HFFc6 (cell line): ENCODE measurements at regions not wholly inside any gene's neighbourhood (a gene's known extent, or its start where the extent isn't known, plus 50 kb on each side); places are given as distances from the start of the nearest gene placed in this dataset.
"Not testable (repeated sequence)": the region's sequence is repeated elsewhere in the genome, so short reads cannot be mapped to it uniquely, and the experiment has no call there.

ENCODE experiments used
- DNase-seq: peaks from one replicate; pipeline ENCODE4 v3.0.0-alpha.2; 2018
- H3K27ac Mint-ChIP-seq: 2 replicates; pipeline ENCODE4 v1.8.0; 2020; ENCODE audit warnings: mild to moderate bottlenecking, mixed read lengths
- H3K27me3 Mint-ChIP-seq: 2 replicates; pipeline ENCODE4 v1.8.0; 2021; ENCODE audit warnings: mild to moderate bottlenecking, moderate library complexity, mixed read lengths; ENCODE audit not compliant: insufficient read depth
- H3K36me3 Mint-ChIP-seq: 2 replicates; pipeline ENCODE4 v1.8.0; 2021; ENCODE audit warnings: low read depth, mixed read lengths
- H3K4me1 Mint-ChIP-seq: 2 replicates; pipeline ENCODE4 v1.8.0; 2020; ENCODE audit warnings: low read depth, mixed read lengths
- H3K4me3 Mint-ChIP-seq: 2 replicates; pipeline ENCODE4 v1.8.0; 2020; ENCODE audit warnings: mild to moderate bottlenecking, moderate library complexity, mixed read lengths
- H3K9me3 Mint-ChIP-seq: 2 replicates; pipeline ENCODE4 v1.8.0; 2020; ENCODE audit warnings: mild to moderate bottlenecking, mixed read lengths
- TF ChIP-seq, protein P1 (sequence below): fragments of 200-600 bp; sonication (generic); IDR thresholded peaks from 2 replicates; pipeline ENCODE4 v1.5.0; 2021; ENCODE audit warnings: antibody characterized with exemption, mild to moderate bottlenecking

DNA sequence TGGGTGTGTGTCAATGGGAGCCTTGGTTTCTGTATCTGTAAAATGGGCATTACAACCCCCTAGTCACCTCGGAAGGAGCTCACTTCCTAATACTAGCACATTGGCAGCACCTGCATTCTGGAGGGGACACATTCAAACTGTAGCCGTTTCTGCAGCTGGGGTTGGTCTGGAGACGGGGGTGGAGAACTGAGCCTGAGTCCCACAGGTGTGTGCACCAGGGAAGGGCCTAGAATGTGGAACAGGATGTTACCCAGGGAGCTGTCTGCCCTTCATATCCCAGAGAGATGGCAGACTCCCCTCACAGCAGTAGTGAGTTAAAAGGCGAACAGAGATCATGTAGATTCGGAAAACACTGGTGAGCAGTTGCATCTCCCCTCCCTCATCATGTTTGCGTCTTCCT is 272.8 kb upstream of the ZNF32 start:
- Mint-ChIP-seq H3K9me3 (peaks cover 4% of the 10 kb centered on the region; the same call in 1 of the 2 replicates), H3K27me3 (peaks cover 2% of the 10 kb centered on the region; the same call in 1 of the 2 replicates), H3K36me3 (no peaks in the 10 kb centered on the region; the same call in 1 of the 2 replicates), H3K27ac (no peak overlapping the region), H3K4me3 (no peak overlapping the region), H3K4me1 (0 out of 2 replicates have a peak, but pooled peaks cover 2% of the 10 kb centered on the region)
- no peak for DNase-seq
- TF ChIP-seq, protein P1, sequence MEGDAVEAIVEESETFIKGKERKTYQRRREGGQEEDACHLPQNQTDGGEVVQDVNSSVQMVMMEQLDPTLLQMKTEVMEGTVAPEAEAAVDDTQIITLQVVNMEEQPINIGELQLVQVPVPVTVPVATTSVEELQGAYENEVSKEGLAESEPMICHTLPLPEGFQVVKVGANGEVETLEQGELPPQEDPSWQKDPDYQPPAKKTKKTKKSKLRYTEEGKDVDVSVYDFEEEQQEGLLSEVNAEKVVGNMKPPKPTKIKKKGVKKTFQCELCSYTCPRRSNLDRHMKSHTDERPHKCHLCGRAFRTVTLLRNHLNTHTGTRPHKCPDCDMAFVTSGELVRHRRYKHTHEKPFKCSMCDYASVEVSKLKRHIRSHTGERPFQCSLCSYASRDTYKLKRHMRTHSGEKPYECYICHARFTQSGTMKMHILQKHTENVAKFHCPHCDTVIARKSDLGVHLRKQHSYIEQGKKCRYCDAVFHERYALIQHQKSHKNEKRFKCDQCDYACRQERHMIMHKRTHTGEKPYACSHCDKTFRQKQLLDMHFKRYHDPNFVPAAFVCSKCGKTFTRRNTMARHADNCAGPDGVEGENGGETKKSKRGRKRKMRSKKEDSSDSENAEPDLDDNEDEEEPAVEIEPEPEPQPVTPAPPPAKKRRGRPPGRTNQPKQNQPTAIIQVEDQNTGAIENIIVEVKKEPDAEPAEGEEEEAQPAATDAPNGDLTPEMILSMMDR, result no peak

DNA sequence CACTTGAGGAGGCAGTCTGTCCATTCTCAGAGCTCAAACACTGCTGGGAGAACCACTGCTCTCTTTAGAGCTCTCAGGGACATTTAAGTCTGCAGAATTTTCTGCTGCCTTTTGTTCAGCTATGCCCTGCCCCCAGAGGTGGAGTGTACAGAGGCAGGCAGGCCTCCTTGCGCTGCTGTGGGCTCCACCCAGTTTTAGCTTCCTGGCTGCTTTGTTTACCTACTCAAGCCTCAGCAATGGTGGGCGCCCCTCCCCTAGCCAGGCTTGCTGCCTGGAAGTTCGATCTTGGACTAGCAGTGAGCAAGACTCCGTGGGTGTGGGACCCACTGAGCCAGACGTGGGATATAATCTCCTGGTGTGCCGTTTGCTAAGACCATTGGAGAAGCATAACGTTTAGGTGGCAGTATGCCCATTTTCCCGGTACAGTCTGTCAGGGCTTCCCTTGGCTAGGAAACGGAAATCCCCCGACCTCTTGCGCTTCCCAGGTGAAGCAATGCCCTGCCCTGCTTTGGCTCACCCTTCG is 271.6 kb upstream of the ZNF32 start:
- not testable (repeated sequence) for DNase-seq, H3K27me3 Mint-ChIP-seq, H3K36me3 Mint-ChIP-seq, H3K9me3 Mint-ChIP-seq, H3K4me1 Mint-ChIP-seq, H3K27ac Mint-ChIP-seq, H3K4me3 Mint-ChIP-seq

DNA sequence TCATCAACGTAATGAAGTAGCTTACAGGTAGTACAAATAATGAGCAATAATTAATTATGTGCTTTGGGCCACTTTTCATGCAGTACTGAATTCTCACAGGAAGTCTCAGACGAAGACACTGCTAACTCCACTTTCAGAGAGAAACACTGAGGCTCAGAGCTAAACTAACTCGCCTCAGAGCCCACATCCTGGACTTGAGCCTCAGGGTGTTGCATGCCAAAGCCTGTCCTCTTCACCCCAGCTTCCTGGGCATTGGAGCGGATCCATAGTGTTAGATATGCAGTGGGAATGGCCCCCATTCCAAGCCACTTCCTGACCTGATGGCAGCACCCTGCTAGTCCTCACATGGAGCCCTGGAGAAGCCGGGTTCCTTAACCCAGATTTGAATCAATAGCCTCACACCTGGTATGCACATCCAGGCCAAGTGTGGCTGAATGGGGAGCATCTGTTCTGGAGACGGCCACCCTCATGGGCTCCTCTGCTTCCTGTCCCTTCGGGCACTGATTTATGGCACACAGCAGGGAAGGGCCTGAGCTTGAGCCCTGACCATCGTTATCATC is 265.1 kb upstream of the ZNF32 start:
- Mint-ChIP-seq H3K4me3 (no peak overlapping the region), H3K4me1 (peaks cover 22% of the 10 kb centered on the region), H3K27me3 (no peaks in the 10 kb centered on the region), H3K9me3 (no peaks in the 10 kb centered on the region), H3K27ac (peak overlapping the region; percentile 58; the same call in 1 of the 2 replicates), H3K36me3 (no peaks in the 10 kb centered on the region)
- DNase-seq, result peak; percentile 10
- TF ChIP-seq, protein P1, result no peak

DNA sequence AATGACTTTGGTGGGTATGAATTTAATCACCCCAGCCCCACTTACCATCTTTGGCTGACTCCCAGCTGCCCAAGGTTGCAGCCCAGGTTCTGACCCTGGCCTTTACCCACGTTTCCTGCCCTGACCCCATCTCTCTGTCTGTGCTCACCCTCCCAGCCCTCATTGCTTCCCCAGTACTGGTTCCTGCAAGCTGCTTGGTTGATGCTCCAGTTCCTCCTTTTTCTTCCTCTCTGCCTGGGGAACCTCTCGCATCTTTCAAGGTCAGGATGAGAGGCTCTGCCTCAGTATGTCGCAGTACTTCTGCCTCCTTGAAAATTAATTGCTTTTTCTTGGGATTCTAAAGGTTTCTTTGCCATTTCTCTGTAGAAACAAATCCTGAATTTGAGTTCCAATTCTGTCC is 263.8 kb upstream of the ZNF32 start:
- Mint-ChIP-seq H3K36me3 (no peaks in the 10 kb centered on the region), H3K9me3 (no peaks in the 10 kb centered on the region), H3K27ac (peak overlapping the region; percentile 18; the same call in 1 of the 2 replicates), H3K27me3 (no peaks in the 10 kb centered on the region), H3K4me3 (no peak overlapping the region), H3K4me1 (peaks cover 22% of the 10 kb centered on the region)
- no peak for DNase-seq
- TF ChIP-seq, protein P1, result no peak

DNA sequence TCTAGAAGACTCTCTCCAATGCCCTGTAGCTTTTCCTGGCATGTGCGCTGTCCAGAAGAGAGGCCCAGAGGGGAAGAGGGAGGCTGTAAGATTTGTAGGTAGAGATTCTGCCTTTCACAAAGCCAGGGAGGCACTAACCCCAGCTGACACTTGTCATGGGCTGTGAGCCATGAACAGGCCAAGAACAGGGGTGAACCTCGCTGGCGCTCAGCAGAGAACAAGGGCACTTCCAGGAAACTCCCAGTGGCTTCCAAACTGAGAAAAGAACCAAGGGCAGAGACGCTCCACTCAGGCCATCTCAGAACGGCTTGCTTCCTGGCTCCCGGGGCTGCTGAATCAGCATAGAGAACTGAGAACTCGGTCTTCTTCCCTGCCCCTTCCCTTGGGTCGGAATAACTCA is 257.8 kb upstream of the ZNF32 start:
- H3K4me3 Mint-ChIP-seq, result no peak overlapping the region
- TF ChIP-seq, protein P1, result no peak
- DNase-seq, result no peak
- H3K4me1 Mint-ChIP-seq, result peaks cover 28% of the 10 kb centered on the region
- H3K27me3 Mint-ChIP-seq, result peaks cover 2% of the 10 kb centered on the region; the same call in 1 of the 2 replicates
- H3K9me3 Mint-ChIP-seq, result no peaks in the 10 kb centered on the region
- H3K36me3 Mint-ChIP-seq, result no peaks in the 10 kb centered on the region
- H3K27ac Mint-ChIP-seq, result no peak overlapping the region

DNA sequence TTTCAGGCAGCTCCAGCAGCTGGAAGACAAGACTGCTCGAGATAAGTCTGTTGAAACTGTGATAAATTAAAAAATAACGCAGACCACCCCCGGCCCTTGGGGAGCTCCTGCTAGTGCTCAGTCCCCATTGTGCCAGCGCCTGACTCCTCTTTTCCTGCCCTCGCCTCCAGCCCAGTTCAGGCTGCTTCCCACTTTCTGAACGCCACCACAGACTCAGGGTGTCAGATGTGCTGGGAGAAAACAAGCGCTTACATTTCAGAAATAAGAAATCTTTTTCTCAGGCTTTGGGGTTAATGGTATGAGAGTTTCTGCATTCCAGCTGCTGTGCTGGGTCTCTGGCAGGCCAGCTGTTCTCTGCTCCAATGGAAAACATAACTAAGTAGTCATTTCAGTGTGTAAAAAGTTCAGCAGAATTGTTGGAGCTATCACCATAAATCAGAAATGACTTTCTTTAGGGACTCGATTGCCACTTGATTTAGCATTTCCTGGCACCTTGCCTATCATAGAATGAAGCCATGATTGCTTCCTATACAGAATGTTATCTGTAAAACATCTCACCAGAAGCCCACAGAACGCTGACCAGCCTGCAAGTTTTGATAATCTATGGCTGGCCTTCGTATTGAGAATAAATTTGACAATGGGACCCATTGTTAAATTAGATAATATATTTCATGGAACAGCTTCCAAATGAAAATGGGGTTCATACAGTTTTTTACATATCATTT is 257.0 kb upstream of the ZNF32 start:
- peak overlapping the region; percentile 20; the same call in 1 of the 2 replicates for H3K4me3 Mint-ChIP-seq
- TF ChIP-seq, protein P1, result no peak
- no peaks in the 10 kb centered on the region for H3K9me3 Mint-ChIP-seq
- no peak for DNase-seq
- H3K4me1 Mint-ChIP-seq, result peaks cover 29% of the 10 kb centered on the region
- H3K27ac Mint-ChIP-seq, result no peak overlapping the region
- no peaks in the 10 kb centered on the region for H3K36me3 Mint-ChIP-seq
- H3K27me3 Mint-ChIP-seq, result peaks cover 2% of the 10 kb centered on the region; the same call in 1 of the 2 replicates
